GM12891 (cell line): ENCODE measurements at regions not wholly inside any gene's neighbourhood (a gene's known extent, or its start where the extent isn't known, plus 50 kb on each side); places are given as distances from the start of the nearest gene placed in this dataset.

ENCODE experiments used
- POLR2A ChIP-seq: IDR thresholded peaks from 2 replicates; pipeline ENCODE4 v1.6.1; 2011; ENCODE audit warnings: low read depth, low read length, control low read depth
- POLR2AphosphoS5 ChIP-seq: IDR thresholded peaks from 2 replicates; pipeline ENCODE4 v1.6.1; 2011; ENCODE audit warnings: low read depth, low read length, control low read depth
- TAF1 ChIP-seq: IDR thresholded peaks from 2 replicates; pipeline ENCODE4 v1.6.1; 2011; ENCODE audit warnings: low read depth, low read length, control low read depth

- no peak for TF ChIP-seq POLR2A
- TF ChIP-seq TAF1: no peak
- no peak for TF ChIP-seq POLR2AphosphoS5
These were observed 1827.2 kb downstream of the ARAP2 start for GRCh38 chr4:34417160-34417559.
